Occipital lobe (tissue), 1 donor: ENCODE measurements at regions not wholly inside any gene's neighbourhood (a gene's known extent, or its start where the extent isn't known, plus 50 kb on each side); places are given as distances from the start of the nearest gene placed in this dataset.

ENCODE experiments used
- DNase-seq: peaks from one replicate; lab custom pipeline; 2025; lab: John Stamatoyannopoulos, UW

DNA sequence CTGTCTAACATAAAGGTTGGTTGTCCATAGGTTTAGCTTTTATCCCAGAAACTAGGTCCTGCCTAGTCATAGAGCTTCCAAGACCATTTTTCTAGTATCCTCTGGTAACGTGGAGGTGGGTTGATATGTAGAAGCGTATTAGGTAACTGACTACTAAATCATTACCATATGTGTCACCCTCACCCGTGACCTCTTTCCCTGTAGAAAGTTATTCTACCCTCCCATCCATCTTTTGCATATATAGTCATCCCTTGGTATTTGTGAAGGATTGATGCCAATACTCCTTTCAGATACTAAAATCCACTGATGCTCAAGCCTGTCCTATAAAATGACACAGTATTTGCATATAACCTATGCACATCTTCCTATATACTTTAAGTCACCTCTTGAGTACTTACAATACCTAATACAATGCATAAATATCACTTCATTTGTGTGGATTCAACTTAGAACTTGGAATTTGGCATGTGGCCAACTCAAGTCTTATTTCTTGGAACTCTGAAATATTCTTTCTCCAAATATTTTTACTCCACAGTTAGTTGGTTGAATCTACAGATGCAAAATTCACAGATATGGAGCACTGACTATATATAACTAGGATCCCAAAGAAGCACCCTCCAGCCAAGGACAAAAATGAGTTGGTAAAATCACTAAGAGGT lies 497.0 kb upstream of the TENM4 start:
- DNase-seq = no peak

DNA sequence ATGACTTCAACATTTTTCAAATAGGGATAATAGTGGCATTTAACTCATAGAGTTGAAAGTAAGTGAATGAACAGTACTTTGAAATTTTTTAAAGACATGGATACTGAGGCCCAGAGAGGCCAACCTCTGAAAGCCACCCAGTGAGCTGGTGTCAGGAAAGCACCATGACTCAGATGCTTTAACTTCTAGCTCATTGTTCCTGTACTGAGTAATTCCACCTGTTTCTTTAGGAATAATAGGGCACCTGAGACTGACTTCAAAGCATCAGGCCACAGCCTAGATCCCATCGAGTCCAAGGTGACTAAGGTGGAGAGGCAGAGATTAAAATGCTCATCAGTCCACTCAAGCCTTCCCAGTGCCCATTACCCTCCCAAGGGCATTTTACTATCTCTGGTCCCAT lies 491.8 kb upstream of the TENM4 start:
- no peak for DNase-seq

DNA sequence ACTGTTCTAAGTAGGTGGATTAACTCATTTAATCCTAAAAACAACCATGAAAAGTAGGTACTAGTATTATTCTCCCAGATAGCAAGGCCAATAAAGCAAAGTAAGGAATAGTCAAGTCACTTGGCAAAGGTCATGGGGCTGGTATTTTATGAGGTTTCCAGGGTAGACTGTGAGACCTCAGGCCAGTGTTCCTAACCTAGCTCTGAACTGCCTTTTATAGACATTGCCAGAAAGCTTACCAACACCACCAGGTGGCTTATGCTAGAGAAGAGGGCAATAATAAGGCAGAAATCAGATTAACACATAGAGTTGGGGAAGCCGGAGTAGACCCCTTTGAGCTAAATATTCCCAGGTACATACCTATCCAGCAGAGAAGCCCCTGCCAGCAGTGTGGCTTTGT lies 490.9 kb upstream of the TENM4 start:
- no peak for DNase-seq

DNA sequence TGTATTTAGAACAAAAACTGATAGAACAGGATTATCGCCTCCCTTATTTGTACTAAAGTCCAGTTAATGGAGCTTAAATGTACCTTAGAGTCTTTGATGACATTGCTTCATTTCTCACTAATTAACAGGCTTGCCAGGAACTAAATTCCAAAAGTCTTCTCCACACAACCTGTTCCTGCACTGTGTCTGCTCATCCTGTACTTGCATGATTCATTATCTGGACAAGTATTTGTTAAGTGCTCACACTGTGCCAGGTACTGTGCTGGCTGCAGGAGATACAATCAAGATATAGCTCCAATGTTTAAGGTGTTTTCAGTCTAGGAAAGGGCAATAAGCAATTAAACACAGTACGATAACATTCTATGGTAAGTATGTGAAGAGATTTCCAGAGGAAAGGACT lies 485.9 kb upstream of the TENM4 start:
- no peak for DNase-seq

DNA sequence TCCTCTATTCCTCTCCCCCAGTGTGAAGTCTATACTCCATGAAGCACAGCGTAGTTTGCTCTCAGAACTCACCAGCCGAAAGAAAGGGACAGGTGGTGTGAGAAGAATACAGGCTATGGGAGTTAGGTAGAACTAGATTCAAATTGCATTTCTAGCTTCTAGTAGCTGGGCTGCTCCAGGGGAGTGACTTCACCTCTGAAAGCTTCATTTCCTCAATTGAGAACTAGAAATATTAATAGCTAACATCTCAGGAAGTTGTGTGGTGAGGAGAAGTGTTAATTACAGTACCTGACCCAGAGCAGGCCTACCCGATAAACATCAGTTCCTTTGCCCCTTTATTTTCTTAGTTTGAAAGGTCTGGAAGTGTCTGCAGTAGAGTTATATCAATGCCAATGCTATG lies 484.7 kb upstream of the TENM4 start:
- DNase-seq = no peak

DNA sequence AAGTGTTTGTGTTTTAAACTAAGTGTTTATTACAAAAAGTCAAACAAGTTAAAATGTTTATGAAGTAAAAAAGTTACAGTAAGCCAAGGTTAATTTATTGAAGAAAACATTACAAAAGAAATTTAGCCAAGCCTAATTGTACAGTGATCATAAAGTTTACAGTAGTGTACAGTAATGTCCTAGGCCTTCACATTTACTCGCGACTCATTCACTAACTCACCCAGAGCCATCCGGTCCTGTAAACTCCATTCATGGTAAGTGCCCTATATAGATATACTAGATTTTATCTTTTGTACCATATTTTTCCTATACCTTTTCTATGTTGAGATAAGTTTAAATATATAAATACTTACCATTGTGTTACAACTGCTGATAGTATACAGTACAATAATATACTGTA lies 481.8 kb upstream of the TENM4 start:
- DNase-seq = no peak

DNA sequence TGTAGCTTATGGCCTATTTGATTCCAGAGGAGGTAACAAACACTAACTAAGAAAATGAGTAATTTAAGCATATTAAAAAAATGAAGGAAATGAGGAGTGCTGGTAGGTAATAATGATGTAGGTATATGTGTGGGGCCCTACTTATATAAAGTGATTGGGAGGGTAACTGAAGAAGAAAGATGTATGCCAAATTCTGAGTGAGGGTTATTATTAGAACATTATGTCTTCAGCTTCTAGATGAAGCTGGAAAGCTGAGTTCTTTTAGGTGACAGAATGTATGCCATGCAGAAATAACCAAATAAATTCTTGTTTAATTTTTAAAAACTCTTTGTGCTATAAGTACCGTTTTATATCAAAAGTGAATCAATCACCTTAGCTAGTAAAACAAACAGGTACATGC lies 479.6 kb upstream of the TENM4 start:
- DNase-seq = no peak

DNA sequence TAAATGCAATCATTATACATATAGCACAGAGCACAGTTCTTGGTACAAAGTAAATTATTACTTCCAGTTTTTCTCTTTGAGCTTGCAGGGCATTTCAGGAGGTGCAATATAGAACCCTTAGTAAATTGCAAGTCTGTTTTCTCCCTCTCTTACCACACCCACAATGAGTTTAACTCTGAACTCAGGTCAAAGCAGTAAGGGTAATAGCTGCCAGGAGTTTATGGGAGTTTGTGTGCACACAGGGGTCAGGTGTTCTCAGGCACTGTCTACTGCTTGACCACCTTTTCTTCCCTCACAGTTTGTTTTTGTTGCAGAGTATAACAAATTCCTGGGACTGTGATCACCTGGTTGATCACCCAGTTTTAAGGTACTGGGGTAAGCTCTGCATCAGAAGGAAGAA lies 478.5 kb upstream of the TENM4 start:
- DNase-seq = no peak

DNA sequence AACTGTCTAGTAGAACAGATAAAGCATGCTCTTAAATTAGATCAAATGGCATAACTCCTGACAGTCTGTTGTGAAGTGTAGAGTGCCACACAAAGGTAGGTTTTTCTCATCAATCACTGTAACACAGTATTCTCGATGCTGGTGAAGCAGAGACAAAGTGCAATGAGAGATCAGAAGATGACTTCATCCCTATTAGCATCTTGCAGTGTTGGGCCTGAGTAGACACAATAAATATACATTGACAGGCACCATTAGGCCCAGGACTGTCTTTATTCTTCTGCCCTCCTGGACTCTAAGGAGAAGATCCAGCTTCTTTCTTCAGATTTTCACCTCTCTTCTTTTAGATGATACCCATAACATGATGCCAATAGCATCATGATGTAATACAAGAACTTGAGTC lies 478.0 kb upstream of the TENM4 start:
- DNase-seq = no peak

DNA sequence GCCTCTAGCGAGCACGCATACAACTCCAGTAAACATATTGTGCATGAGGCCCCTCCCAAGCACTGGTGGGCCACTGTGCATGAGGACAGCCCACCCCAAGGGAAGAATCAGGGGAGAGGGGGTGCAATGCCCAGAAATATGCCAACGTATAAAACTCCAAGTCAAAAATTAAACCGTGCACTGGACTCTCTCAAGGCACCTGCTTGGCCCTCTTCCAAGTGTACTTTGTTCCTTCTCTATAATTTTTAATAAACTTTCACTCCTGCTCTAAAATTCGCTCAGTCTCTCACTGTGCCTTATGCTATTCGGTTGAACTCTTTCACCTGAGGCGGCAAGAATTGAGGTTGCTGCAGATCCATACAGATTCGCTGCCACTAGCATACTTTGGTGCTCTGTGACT lies 465.3 kb upstream of the TENM4 start:
- no peak for DNase-seq

DNA sequence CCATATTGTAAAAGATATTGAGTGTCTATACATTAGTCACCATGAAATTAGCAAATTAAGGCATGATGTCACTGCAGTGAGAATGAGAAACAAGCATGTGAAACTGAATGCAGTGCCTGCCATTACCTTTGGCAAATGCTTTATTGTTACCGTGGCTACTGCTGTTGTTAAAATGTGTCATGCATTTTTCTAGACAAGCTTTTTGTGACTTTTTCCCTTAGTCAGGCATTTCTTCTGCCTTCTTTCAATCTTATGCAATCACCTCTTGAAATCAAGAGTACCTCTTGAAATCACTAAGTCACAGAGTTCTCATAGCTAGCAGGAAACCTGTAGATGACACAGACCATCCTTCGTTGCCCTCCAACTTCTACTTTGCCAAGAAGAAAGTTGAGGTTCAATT lies 461.7 kb upstream of the TENM4 start:
- no peak for DNase-seq

DNA sequence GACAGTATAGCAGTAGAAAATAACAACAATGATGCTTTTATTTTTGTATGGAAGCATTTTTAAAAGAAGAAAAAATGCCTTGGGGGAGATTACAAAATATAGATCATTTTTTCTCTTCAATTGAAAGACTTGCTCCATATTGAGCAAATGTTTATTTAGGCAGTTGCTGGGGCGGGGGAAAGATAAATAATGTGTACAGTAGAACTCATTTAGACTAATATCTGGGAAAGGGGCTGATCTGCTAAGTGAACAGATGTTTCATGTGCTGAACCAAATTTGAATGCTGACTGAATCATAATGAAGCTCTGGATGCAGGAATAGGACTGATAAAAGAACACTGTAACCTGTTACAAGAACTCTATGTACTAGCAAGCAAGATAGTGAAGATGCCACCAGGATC lies 457.1 kb upstream of the TENM4 start:
- no peak for DNase-seq

DNA sequence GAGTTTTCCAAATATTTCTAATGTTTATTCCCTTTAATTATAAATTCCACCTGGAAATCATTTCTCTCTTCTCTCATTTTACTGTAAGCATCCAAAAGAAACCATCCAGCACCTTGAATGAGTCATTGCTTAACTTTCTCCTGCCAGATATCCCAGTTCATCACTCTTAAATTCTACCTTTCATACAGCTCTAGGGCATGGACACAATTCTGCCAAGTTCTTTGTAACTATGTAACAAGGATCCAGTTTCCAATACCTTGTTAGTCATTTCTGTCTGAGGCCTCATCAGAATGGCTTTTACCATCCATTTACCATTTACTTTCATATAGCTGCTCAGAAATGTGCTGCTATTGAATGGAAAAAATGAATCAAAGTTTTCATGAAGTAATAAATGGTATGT lies 455.4 kb upstream of the TENM4 start:
- no peak for DNase-seq

DNA sequence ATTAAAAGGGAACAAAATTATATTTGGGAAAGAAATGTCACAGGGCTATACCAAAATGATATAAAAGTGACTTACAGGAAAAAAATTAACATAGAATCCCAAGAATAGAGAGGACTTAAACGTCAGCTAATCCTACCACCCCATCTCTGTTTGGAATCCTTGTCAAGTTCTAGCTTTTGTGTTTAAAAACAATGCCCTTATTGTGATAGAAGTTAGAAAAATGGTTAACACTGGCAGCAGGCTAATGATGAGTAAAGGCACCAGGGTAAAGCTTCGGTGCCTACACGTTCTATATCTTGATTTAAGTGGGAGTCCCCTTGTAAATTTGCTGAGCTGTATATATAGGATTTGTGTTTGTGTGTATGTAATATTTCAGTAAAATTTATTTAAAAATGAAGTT lies 453.3 kb upstream of the TENM4 start:
- DNase-seq = no peak

DNA sequence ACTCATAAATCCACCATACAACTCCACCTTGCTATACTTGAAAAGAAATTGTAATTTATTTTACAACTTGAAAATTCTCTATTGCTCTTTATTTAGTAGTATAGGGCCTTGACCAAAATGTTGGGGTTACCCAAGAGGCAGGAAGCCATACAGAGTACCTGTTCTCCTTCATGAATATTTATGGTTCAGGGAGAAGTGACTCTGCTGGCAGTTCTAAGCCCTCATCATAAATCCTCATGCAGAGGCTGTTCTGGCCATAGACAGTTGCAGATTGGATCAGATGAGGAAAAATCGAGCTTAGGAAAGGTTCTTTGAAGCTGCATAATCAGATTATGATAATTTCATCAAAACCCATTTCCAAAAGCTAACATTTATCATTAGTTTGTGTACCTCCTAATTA lies 449.4 kb upstream of the TENM4 start:
- DNase-seq = no peak

DNA sequence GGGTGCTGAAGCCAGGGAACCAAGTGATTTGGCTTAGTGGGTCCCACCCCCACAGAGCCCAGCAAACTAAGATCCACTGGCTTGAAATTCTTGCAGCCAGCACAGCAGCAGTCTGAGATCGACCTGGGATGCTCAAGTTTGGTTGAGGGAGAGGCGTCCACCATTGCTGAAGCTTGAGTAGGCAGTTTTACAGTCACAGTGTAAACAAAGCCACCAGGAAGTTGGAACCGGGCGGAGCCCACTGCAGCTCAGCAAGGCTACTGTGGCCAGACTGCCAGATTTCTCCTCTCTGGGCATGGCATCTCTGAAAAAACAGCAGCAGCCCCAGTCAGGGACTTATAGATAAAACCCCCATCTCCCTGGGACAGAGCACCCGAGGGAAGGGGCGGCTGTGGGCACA lies 424.1 kb upstream of the TENM4 start:
- DNase-seq = no peak

DNA sequence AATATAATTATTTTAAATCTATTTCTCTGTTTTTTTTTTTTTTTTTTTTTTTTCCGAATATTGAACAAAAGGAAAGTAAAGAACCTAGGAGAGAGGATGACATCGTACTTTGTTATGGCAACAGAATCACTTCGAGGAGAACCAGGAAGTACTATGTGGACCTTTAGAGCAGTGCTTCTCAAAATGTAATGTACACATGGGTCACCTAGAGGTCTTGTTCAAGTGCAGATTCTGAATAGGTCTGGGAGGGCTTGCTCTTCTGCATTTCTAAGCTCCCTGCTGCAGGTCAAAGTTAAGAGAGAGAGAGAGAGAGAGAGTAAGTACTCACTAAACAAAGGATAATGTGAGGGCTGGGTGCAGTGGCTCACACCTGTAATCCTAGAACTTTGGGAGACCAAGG lies 419.5 kb upstream of the TENM4 start:
- DNase-seq = no peak

DNA sequence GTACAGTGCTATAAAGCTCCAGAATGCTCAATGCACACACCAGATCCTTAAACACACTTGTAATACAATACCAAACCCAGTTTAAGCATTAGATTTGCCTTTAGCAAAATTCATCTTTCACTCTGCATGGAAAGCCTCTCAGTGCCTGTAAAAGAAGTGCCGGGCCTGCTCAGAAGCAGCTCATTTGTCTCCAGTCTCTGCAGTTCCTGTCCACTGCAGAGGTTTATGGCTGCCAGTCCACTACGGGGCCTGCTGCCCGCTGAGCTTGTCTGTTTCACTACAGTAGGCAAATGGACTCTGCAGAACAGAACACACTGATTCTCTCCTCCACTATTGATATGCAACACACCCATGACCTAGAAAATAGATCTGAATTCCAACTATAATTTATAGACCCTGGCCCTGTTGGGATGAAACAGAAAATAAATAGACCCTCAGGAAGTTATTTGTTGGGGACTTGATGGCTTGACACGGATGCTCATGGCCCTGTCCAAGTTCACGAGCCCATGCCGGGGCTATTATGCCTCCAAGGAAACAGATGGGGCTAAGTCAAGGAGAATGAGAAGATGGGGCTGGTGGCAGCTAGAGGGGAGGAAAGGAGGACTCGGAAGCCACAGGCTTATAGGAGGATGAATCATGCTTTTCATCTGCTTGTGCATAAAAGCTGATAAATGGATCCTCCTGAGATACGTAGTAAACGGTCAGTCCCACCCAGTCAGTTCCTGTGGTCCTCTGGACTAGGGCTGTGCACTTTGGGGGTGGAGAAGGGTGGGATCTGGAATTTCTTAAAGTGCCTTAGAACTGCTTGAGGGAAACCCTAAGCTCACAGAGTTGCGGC lies 416.8 kb upstream of the TENM4 start:
- no peak for DNase-seq

DNA sequence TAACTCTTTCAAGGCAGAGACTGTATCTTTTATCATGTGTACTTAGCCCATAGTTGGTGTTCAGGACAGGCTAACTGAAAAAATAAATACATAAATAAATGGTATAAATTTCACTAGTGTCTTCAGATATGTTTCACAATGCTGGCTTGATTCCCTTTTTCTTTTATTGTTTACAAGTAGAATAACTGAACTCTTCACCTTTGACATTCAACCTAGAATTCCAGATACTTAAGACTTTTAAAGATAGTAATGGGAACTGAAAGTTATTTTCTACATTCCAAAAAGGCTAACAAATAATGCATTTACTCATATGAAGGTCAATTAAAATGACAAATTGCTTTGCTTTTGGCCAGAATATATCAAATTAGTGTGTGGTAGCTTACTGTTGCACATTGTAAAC lies 411.3 kb upstream of the TENM4 start:
- DNase-seq = no peak

DNA sequence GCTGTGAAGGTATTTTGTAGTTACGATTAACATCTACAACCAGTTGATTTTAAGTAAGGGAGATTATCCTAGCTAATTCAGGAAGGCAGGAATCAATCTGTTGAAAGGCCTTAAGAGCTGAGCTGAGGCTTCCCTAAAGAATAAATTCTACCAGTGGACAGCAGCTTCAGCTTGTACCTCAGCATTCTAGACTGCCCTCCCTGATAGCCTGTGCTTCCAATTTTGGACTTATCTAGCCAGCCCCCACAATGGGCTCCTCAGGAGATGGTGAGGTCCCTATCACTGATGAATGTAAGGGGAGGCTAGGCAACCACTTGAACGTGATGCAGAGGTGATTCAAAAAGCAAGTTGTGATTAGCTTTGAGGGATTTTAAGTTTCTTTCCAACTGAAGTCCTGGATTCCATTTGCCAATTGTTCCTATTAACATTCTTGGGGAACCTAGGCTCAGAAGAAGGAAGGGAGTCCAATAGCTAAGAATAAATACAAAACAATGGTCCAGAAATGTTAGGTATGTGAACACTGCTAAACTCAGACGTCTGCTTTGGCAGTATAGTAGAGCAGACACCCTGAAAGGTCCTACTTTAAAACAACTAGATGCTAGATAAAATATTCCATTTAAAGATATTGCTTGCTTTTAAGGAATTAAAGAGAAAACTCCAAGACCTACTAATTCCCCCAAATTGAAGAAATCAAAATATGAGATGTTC lies 404.3 kb upstream of the TENM4 start:
- no peak for DNase-seq

DNA sequence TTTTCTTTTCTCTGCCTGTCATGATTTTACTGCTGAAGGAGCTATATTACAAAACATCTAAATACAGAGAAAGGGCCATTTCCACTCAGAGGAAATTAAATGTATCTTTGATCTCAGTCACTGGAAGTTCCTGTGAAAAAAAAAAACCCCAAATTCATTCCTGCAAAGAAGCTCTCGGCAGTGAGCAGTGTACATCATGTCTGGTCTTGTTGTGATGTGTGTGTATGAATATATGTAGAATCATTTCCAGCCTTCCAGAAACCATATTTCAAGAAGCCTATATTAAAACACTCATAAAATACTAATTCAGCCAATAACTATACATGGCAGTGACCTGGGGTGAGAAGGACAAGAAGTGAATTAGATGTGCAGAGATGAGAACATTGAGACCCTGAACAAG lies 393.2 kb upstream of the TENM4 start:
- DNase-seq = no peak

DNA sequence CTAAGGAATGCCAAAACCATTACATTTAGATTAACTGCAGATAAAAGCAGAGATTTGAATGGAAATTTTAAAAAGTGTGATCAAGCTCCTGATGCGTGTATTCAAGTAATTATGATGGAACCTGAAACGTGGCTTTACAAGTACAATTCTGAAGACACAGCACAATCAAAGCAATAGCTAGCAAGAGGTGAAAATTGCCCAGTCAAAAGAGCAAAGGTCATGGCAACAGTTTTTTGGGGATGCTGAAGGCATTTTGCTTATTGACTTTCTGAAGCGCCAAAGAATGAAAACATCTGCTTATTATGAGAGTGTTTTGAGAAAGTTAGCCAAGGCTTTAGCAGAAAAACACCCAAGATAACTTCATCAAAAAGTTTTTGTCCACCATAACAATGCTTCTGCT lies 389.6 kb upstream of the TENM4 start:
- DNase-seq = no peak

DNA sequence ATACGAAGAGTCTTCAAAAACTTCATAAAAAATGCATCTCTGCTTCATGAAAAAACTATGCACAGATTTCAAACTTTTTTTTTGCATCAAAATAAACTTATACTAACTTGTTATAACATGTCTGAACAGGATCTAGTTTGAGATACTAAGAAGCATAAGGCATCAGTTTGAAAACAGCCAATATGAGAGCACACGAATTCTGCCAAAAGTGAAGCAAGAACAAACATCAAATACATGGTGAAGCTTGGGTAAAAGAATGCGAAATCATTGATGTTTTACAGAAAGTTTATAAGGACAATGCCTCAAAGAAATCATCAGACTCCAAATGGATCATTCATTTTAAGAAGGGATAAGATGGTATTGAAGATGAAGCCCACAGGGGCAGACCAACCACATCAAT lies 389.1 kb upstream of the TENM4 start:
- no peak for DNase-seq
